ENCODE measurements at regions not wholly inside any gene's neighbourhood (a gene's known extent, or its start where the extent isn't known, plus 50 kb on each side); places are given as distances from the start of the nearest gene placed in this dataset.
"Not testable (repeated sequence)": the region's sequence is repeated elsewhere in the genome, so short reads cannot be mapped to it uniquely, and the experiment has no call there.

DNA sequence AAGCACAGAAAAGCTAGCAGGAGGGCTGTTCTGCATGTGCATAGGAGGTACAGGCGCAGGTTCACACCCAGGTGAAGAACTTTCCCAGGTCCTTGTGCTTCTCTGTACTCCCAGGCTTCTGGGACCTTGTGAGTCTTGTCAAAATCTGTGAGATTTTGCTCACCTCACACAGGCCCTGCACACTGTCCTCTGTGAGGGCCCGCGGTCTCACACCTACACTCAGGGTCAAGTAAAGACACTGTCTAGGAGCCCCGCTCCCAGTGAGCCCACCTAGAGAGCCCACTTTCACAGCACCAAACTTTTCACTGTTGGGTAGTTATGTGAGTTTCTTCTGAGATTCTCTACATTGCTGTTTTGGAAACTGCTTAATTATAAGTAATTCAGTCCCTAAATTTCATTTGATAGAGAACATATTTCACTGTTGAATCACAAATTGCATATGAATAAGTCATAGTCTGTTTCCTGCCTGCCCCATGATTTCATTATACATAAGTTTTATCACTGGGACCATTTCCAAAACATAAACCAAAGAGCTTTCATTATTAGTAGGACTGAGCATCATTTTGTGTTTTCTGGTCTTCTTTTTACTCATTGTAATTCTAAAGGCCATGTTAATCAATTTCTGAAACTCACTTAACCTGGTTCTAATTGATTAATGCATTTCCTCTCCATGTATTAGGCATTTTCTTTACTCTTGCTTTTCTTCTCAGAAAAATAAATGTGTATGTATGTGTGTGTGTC is 234.2 kb upstream of the SPOPL start:
- H3K4me3 ChIP-seq (ENCODE audit: low read depth, low read length), result no peak overlapping the region
- TF ChIP-seq, protein P1, sequence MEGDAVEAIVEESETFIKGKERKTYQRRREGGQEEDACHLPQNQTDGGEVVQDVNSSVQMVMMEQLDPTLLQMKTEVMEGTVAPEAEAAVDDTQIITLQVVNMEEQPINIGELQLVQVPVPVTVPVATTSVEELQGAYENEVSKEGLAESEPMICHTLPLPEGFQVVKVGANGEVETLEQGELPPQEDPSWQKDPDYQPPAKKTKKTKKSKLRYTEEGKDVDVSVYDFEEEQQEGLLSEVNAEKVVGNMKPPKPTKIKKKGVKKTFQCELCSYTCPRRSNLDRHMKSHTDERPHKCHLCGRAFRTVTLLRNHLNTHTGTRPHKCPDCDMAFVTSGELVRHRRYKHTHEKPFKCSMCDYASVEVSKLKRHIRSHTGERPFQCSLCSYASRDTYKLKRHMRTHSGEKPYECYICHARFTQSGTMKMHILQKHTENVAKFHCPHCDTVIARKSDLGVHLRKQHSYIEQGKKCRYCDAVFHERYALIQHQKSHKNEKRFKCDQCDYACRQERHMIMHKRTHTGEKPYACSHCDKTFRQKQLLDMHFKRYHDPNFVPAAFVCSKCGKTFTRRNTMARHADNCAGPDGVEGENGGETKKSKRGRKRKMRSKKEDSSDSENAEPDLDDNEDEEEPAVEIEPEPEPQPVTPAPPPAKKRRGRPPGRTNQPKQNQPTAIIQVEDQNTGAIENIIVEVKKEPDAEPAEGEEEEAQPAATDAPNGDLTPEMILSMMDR (IDR thresholded peaks at IDR 0.05; ENCODE audit: low read depth, low read length), result no peak

DNA sequence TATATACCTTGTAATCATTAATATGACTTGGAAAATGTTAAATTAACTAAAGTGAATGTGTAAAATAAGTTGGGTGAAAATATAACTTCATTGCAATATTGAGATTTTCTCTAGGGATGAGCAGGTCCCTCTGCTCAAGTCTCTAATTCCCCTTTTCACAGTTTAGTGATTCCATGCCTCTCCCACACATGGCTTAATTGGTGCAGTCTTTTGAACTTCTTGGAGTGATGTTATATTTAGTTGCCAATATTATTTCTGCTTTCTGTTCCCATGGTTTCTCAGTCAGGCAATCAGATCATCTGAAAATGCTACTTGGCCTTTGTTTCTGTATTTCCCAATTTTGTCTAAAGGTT is 233.7 kb upstream of the SPOPL start:
- TF ChIP-seq, protein P1 (IDR thresholded peaks at IDR 0.05; ENCODE audit: low read depth, low read length), result no peak
- no peak overlapping the region for H3K4me3 ChIP-seq (ENCODE audit: low read depth, low read length)

GRCh38 chr2:138269765-138270164 is 231.8 kb upstream of the SPOPL start:
- no peak overlapping the region for H3K4me3 ChIP-seq (ENCODE audit: low read depth, low read length)
- TF ChIP-seq, protein P1 (IDR thresholded peaks at IDR 0.05; ENCODE audit: low read depth, low read length), result no peak

- TF ChIP-seq, protein P1 (IDR thresholded peaks at IDR 0.05; ENCODE audit: low read depth, low read length), result no peak
- H3K4me3 ChIP-seq (ENCODE audit: low read depth, low read length), result no peak overlapping the region
These were observed 230.1 kb upstream of the SPOPL start for GRCh38 chr2:138271467-138271866.

- TF ChIP-seq, protein P1 (IDR thresholded peaks at IDR 0.05; ENCODE audit: low read depth, low read length), result no peak
- H3K4me3 ChIP-seq (ENCODE audit: low read depth, low read length), result no peak overlapping the region
These were observed 228.9 kb upstream of the SPOPL start for GRCh38 chr2:138272524-138273195.

GRCh38 chr2:138273280-138273679 is 228.3 kb upstream of the SPOPL start:
- H3K4me3 ChIP-seq (ENCODE audit: low read depth, low read length), result not testable (repeated sequence)

- no peak overlapping the region for H3K4me3 ChIP-seq (ENCODE audit: low read depth, low read length)
- TF ChIP-seq, protein P1 (IDR thresholded peaks at IDR 0.05; ENCODE audit: low read depth, low read length), result no peak
These were observed 226.9 kb upstream of the SPOPL start for GRCh38 chr2:138274421-138275291.
